ENCODE measurements at regions not wholly inside any gene's neighbourhood (a gene's known extent, or its start where the extent isn't known, plus 50 kb on each side); places are given as distances from the start of the nearest gene placed in this dataset.

DNA sequence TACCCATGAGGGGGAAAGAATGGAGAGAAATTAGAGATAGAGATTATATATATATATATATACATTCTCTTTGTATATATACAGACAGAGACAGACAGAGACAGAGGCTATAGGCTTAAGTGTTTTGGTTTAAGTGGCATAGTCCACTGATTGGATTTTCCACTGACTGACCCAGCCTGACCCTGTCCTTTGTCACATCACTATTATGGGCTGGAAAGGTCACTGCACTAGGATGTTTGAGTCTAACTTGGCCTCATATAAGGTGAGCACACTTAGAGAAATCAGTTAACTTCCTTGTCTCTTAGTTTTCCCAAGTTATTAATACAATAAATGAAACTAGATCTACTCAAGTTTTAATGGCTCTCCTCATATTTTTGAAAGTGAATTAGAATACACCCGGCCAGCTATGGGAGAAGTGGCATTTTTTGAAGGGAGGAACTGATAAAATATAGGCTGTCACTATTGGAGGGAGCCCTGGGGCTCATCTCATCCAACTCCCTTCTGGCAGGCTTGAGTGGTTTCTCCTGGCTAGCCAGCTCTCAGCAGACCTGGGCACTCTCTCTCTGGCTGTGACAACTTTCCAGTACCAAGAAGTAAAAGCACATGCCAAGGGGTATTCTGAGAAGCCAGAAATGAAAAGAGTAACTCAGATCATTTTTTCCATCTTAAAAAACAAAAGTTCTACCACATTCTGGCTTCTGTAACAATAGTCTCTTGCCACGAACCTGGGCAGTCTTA lies 455.6 kb upstream of the ANKRD30A start:
- no peak for TF ChIP-seq CTCF (IDR thresholded peaks at IDR 0.05; ENCODE audit: low read depth, low read length, missing control alignments)
- no peak overlapping the region for H3K4me3 ChIP-seq (ENCODE audit: low read depth, low read length)
- in situ Hi-C loops (cut with HindIII; ENCODE audit: low sequenced_read_pairs), result no loop called here
- no peak for DNase-seq (ENCODE audit: low read depth)

GRCh38 chr10:36666451-36666850 lies 458.9 kb upstream of the ANKRD30A start:
- H3K4me3 ChIP-seq (ENCODE audit: low read depth, low read length), result no peak overlapping the region
- TF ChIP-seq CTCF (IDR thresholded peaks at IDR 0.05; ENCODE audit: low read depth, low read length, missing control alignments), result no peak
- no peak for DNase-seq (ENCODE audit: low read depth)
- in situ Hi-C loops (cut with HindIII; ENCODE audit: low sequenced_read_pairs), result no loop called here

DNA sequence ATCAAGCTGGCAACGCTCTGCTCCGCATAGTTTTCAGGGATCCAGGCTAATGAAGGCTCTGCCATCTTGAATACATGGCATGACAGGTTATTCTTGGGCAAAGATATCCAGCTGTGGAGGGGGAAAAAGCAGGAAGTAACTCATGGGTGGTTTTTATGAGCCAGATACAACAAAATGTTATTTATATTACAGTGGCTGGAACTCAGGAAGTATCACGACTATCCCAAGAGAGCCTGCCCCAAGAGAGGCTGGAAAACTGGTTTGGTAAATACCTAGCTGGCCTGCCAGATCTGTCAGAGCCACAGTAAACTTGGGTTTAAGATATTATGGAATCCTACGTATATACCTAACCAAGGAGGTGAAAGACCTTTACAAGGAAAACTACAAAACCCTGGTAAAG lies 462.8 kb upstream of the ANKRD30A start:
- DNase-seq (ENCODE audit: low read depth), result no peak
- in situ Hi-C loops (cut with HindIII; ENCODE audit: low sequenced_read_pairs), result no loop called here
- no peak for TF ChIP-seq CTCF (IDR thresholded peaks at IDR 0.05; ENCODE audit: low read depth, low read length, missing control alignments)
- H3K4me3 ChIP-seq (ENCODE audit: low read depth, low read length), result no peak overlapping the region

DNA sequence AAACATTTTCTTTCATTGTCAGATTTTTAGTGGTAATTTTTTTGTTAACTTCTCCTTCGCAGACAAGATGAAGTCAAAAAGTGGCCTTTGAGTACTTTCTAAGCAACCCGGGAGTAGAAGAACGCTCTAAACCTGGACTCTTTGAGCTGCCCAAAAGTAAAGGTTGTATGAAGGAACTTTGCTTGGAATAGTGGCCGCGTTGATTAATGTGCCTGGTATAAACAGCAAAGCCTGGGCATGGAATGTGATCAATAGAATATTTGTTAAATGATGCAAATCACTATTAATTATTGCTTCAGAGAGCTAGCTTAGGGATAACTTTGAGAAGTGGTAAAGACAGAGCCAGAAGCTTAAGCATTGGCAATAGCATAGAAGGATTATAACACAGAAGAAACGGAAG lies 475.1 kb upstream of the ANKRD30A start:
- no peak for TF ChIP-seq CTCF (IDR thresholded peaks at IDR 0.05; ENCODE audit: low read depth, low read length, missing control alignments)
- no peak for DNase-seq (ENCODE audit: low read depth)
- in situ Hi-C loops (cut with HindIII; ENCODE audit: low sequenced_read_pairs), result no loop called here
- no peak overlapping the region for H3K4me3 ChIP-seq (ENCODE audit: low read depth, low read length)

- no peak for DNase-seq (ENCODE audit: low read depth)
- H3K4me3 ChIP-seq (ENCODE audit: low read depth, low read length), result no peak overlapping the region
- in situ Hi-C loops (cut with HindIII; ENCODE audit: low sequenced_read_pairs), result no loop called here
- no peak for TF ChIP-seq CTCF (IDR thresholded peaks at IDR 0.05; ENCODE audit: low read depth, low read length, missing control alignments)
Measured at GRCh38 chr10:36647540-36647939, 477.9 kb upstream of the ANKRD30A start.

DNA sequence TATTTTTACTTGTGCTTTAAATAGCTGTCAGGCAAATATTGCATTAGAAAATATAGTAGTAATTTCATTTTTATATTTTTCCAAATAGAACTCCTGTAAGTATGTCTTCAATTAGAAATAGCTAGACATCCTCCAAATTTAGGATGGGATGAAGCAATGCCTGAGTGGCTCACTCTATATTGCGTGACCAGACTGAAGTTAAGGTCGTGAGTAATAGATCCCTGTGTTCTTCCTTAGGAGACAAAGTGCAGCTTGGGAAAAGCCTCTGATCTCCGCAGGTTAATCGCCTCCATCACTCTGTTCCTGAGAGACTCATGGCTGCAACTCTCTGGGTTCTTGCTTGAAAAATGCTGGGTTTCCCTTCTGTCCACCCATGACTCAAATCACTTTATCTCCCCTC lies 484.8 kb upstream of the ANKRD30A start:
- DNase-seq (ENCODE audit: low read depth), result no peak
- no peak overlapping the region for H3K4me3 ChIP-seq (ENCODE audit: low read depth, low read length)
- in situ Hi-C loops (cut with HindIII; ENCODE audit: low sequenced_read_pairs), result no loop called here
- no peak for TF ChIP-seq CTCF (IDR thresholded peaks at IDR 0.05; ENCODE audit: low read depth, low read length, missing control alignments)

Data from astrocyte of the cerebellum (primary cell).